ENCODE measurements at regions not wholly inside any gene's neighbourhood (a gene's known extent, or its start where the extent isn't known, plus 50 kb on each side); places are given as distances from the start of the nearest gene placed in this dataset.

DNA sequence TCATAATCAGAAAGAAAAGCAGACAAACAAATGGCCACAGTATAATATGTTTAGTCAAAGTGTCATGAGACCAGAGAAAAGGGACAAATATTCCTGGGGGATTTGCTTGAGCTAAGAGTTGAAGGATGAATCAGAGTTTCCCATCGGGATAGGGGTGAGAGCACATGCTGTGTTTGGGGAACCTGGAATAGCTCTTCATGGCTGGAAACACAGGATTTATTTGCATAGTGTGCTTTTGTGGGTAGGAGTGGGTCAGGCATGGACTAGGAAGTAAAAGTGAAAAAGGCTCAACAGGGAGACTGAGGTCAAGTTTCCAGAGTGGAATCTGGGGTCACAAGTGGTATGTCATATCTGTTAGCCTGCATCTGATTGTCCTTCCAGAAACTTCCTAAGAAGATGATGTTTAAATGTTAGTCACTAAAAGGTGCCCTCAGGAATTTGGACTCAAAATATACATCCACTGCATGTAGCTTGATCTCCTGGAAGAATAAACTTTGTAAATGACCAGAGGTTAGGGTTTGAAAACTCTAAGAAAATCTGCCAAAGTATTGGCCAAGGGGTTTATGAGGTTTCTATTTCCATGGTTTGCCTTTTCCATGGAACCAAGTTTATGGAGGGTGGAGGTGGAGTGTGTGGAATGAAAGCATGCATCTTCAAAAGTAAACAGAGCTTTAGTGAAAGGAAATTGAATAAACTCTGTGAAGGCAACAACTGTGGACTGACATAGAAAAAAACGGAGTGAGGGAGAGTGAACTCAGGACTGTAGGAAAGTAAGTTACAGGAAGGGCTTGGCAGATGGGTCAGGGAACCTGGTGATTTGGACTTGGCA is 344.6 kb downstream of the C12orf75 start:
- no peak for ATAC-seq
- Histone ChIP-seq H3K36me3 (no peaks in the 10 kb centered on the region), H3K27ac (peak overlapping the region in 6 of 10 donors; percentile 13 to 84 (median 47)), H3K4me1 (peaks cover 4 to 64% (median 33%) of the 10 kb centered on the region in 9 donors), H3K27me3 (no peaks in the 10 kb centered on the region), H3K9me3 (no peaks in the 10 kb centered on the region), H3K4me3 (no peak overlapping the region)
- TF ChIP-seq, protein P1, sequence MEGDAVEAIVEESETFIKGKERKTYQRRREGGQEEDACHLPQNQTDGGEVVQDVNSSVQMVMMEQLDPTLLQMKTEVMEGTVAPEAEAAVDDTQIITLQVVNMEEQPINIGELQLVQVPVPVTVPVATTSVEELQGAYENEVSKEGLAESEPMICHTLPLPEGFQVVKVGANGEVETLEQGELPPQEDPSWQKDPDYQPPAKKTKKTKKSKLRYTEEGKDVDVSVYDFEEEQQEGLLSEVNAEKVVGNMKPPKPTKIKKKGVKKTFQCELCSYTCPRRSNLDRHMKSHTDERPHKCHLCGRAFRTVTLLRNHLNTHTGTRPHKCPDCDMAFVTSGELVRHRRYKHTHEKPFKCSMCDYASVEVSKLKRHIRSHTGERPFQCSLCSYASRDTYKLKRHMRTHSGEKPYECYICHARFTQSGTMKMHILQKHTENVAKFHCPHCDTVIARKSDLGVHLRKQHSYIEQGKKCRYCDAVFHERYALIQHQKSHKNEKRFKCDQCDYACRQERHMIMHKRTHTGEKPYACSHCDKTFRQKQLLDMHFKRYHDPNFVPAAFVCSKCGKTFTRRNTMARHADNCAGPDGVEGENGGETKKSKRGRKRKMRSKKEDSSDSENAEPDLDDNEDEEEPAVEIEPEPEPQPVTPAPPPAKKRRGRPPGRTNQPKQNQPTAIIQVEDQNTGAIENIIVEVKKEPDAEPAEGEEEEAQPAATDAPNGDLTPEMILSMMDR (IDR thresholded peaks at IDR 0.05) = no peak
- intact Hi-C loops (cut with DNase I) = loop anchor here in 4 of 10 donors (5.0 to 10.0 kb wide), 3 partner anchors 62 to 210 kb away; no protein-coding TSS in a partner anchor
- no peak for DNase-seq
- WGBS, 2 donors = 80 to 82% methylated on average over 2 of the region's 2 CpGs

DNA sequence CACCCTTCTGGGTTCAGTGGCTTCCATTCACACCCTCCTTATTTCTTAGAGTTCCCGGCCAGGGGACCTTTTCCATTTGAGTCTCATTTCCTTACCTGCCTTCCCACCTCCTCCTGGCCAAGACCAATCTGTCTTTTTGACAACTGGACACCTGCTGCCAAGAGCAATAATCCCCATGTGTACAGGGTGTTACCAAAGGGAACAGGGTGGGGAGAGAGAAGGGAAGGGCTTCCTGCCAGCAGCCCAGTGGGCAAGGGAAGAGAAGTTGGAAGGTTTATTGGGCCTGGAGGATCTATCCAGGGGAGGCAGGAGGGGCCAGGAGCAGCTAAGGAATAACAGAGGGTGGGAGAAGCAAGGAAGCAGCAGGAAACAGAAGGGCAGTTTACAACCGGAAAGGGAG is 346.2 kb downstream of the C12orf75 start:
- Histone ChIP-seq H3K4me1 (peaks cover 4 to 59% (median 33%) of the 10 kb centered on the region in 9 donors), H3K4me3 (no peak overlapping the region), H3K27me3 (no peaks in the 10 kb centered on the region), H3K9me3 (peaks cover 0 to 6% (median 0%) of the 10 kb centered on the region in 11 donors), H3K36me3 (no peaks in the 10 kb centered on the region), H3K27ac (peak overlapping the region in 3 of 10 donors; percentile 34 to 60 (median 55))
- ATAC-seq (peak in 7 of 8 donors; percentile 25 to 79 (median 43)), DNase-seq (peak; percentile 13 to 32)
- 69 to 72% methylated on average over 2 of the region's 2 CpGs for WGBS, 2 donors
- TF ChIP-seq, protein P1 (IDR thresholded peaks at IDR 0.05) = no peak
- intact Hi-C loops (cut with DNase I) = loop anchor here in 3 of 10 donors (2.0 to 10.0 kb wide), 3 partner anchors 192 to 212 kb away; no protein-coding TSS in a partner anchor

DNA sequence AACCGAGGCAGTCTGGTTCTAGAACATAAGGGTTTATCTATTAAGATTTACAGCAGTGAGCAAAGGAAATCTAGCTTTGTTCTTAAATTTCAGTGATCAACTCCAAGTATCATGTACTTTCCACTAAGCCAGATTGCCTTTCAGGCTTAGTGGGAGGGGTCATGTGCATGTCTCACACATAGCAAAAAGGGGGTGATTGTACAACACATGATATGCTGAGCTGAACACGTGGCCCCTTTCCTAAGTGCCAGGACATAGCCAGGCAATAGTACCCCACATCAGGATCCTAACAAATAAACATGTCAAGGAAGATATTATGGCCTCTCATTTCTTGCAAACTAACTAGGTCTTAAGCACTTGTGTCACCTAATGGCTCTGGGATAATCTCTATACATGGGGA is 347.2 kb downstream of the C12orf75 start:
- no peak for ATAC-seq
- WGBS, 2 donors = 62 to 81% methylated on average over 2 of the region's 2 CpGs
- intact Hi-C loops (cut with DNase I) = loop anchor here in 3 of 10 donors (2.0 to 10.0 kb wide), 3 partner anchors 193 to 213 kb away; no protein-coding TSS in a partner anchor
- H3K4me1 ChIP-seq = peaks cover 4 to 49% (median 27%) of the 10 kb centered on the region in 9 donors
- no peak for DNase-seq
- TF ChIP-seq, protein P1 (IDR thresholded peaks at IDR 0.05) = no peak
- no peaks in the 10 kb centered on the region for H3K27me3 ChIP-seq
- H3K36me3 ChIP-seq = no peaks in the 10 kb centered on the region
- H3K27ac ChIP-seq = peak overlapping the region in 5 of 10 donors; percentile 16 to 60 (median 55)
- H3K4me3 ChIP-seq = no peak overlapping the region
- H3K9me3 ChIP-seq = peaks cover 0 to 6% (median 0%) of the 10 kb centered on the region in 11 donors

DNA sequence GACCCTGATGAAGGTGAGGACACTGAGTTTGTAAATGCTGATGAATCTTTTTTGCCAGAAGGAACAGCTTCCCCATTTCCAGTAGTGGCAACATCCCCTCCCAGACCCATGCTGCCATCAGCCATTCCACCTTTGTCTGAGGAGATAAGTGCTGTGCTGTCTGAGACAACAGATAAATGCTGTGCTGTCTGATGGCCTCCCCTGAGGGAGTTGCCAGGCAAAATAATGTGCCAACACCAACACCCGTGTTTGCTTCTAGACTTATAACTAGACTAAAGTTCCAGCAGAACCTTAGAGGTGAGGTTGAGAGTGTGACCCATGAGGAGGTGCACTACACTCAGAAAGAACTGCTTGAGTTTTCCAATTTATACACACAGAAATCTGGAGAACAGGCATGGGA is 349.5 kb downstream of the C12orf75 start:
- TF ChIP-seq, protein P1 (IDR thresholded peaks at IDR 0.05) = no peak
- DNase-seq (no peak), ATAC-seq (no peak)
- no peak overlapping the region for H3K4me3 ChIP-seq
- no peaks in the 10 kb centered on the region for H3K27me3 ChIP-seq
- 33 to 90% methylated on average over 1 of the region's 1 CpG for WGBS, 2 donors
- H3K9me3 ChIP-seq = peaks cover 0 to 6% (median 0%) of the 10 kb centered on the region in 11 donors
- H3K4me1 ChIP-seq = peaks cover 0 to 27% (median 14%) of the 10 kb centered on the region in 9 donors
- intact Hi-C loops (cut with DNase I) = loop anchor here in 3 of 10 donors (10.0 kb wide), 2 partner anchors 195 to 215 kb away; no protein-coding TSS in a partner anchor
- H3K27ac ChIP-seq = no peak overlapping the region
- H3K36me3 ChIP-seq = no peaks in the 10 kb centered on the region

All from heart right ventricle (tissue), 16 donors.